Keratinocyte (primary cell): ENCODE measurements at regions not wholly inside any gene's neighbourhood (a gene's known extent, or its start where the extent isn't known, plus 50 kb on each side); places are given as distances from the start of the nearest gene placed in this dataset.

Experiments used
- DNase-seq: peaks from one replicate; pipeline ENCODE4 v3.0.0-alpha.2; 2011; ENCODE audit warnings: low read depth, missing footprints, low spot score
- FAIRE-seq: peaks from 2 replicates; lab custom pipeline; 2011; peaks lifted over from hg19 to GRCh38; lab: Jason Lieb, UNC
- H2AFZ ChIP-seq: 2 replicates; pipeline ENCODE4 v1.6.0; 2012; ENCODE audit warnings: low read length, control low read depth, inconsistent platforms; ENCODE audit not compliant: control insufficient read depth
- H3K27ac ChIP-seq: 2 replicates; pipeline ENCODE4 v1.5.1; 2011; ENCODE audit warnings: low read length; ENCODE audit not compliant: control insufficient read depth, insufficient read depth
- H3K27me3 ChIP-seq: 3 replicates; pipeline ENCODE4 v1.6.0; 2011; ENCODE audit warnings: low read length; ENCODE audit not compliant: control insufficient read depth, insufficient read depth; ENCODE audit errors: extremely low read depth
- H3K36me3 ChIP-seq, 2 experiments: 2 replicates in 1 of 2; 3 replicates in 1 of 2; pipeline ENCODE4 v1.5.1; 2011; ENCODE audit warnings: low read length in 2 of 2, mild to moderate bottlenecking in 1 of 2; ENCODE audit not compliant: control insufficient read depth in 2 of 2, insufficient read depth in 2 of 2; ENCODE audit errors: extremely low read depth in 1 of 2
- H3K4me1 ChIP-seq: 3 replicates; pipeline ENCODE4 v1.5.1; 2011; ENCODE audit warnings: low read length; ENCODE audit not compliant: control insufficient read depth, insufficient read depth; ENCODE audit errors: extremely low read depth
- H3K4me2 ChIP-seq: 3 replicates; pipeline ENCODE4 v1.6.0; 2011; ENCODE audit warnings: low read depth, low read length; ENCODE audit not compliant: control insufficient read depth, insufficient read depth; ENCODE audit errors: extremely low read depth
- H3K4me3 ChIP-seq, 3 experiments: fragments of 200-600 bp in 1 of 3; sonication (generic) in 1 of 3; 2 replicates in 2 of 3; 3 replicates in 1 of 3; pipeline ENCODE4 v1.5.1; 2011 to 2016; ENCODE audit warnings: low read length in 3 of 3, mild to moderate bottlenecking in 3 of 3, control low read depth in 2 of 3, inconsistent platforms in 1 of 3, low read depth in 1 of 3, mixed read lengths in 1 of 3, mixed run types in 1 of 3, moderate library complexity in 1 of 3; ENCODE audit not compliant: control insufficient read depth in 2 of 3, insufficient read depth in 2 of 3; ENCODE audit errors: extremely low read depth in 1 of 3
- H3K79me2 ChIP-seq: 2 replicates; pipeline ENCODE4 v1.6.0; 2012; ENCODE audit warnings: low read length; ENCODE audit not compliant: control insufficient read depth, insufficient read depth
- H3K9ac ChIP-seq: 3 replicates; pipeline ENCODE4 v1.6.0; 2011; ENCODE audit warnings: low read length; ENCODE audit not compliant: control insufficient read depth, insufficient read depth; ENCODE audit errors: extremely low read depth
- H3K9me1 ChIP-seq: 3 replicates; pipeline ENCODE4 v1.6.0; 2011; ENCODE audit warnings: low read length; ENCODE audit not compliant: control insufficient read depth, insufficient read depth; ENCODE audit errors: extremely low read depth
- H3K9me3 ChIP-seq: 2 replicates; pipeline ENCODE4 v1.5.1; 2012; ENCODE audit warnings: low read depth, low read length; ENCODE audit not compliant: control insufficient read depth
- H4K20me1 ChIP-seq: 3 replicates; pipeline ENCODE4 v1.6.0; 2011; ENCODE audit warnings: low read length; ENCODE audit not compliant: control insufficient read depth, insufficient read depth; ENCODE audit errors: extremely low read depth
- EZH2 ChIP-seq: IDR thresholded peaks from one replicate; pipeline ENCODE4 v1.6.1; 2012; ENCODE audit warnings: inconsistent platforms, mild to moderate bottlenecking, low read length, moderate library complexity
- dilution Hi-C: fragments of 300-500 bp; cut with MboI; formaldehyde crosslinking; loops from one replicate; pipeline ENCODE4 v1.7.0; 2020; ENCODE audit warnings: low sequenced_read_pairs; ENCODE audit not compliant: extremely low pct_ligation_motif_present
- TF ChIP-seq, protein P1 (sequence below), 3 experiments: IDR thresholded peaks in 1 of 3; conservative IDR thresholded peaks in 1 of 3; optimal IDR thresholded peaks in 1 of 3; 2 replicates in 2 of 3; 3 replicates in 1 of 3; pipeline versions ENCODE3 to v1.5.1; 2011; ENCODE audit warnings: low read length in 3 of 3, mild to moderate bottlenecking in 3 of 3, moderate library complexity in 2 of 3, control low read depth in 1 of 3, inconsistent platforms in 1 of 3; ENCODE audit not compliant: insufficient read depth in 2 of 3; ENCODE audit errors: extremely low read depth in 1 of 3

DNA sequence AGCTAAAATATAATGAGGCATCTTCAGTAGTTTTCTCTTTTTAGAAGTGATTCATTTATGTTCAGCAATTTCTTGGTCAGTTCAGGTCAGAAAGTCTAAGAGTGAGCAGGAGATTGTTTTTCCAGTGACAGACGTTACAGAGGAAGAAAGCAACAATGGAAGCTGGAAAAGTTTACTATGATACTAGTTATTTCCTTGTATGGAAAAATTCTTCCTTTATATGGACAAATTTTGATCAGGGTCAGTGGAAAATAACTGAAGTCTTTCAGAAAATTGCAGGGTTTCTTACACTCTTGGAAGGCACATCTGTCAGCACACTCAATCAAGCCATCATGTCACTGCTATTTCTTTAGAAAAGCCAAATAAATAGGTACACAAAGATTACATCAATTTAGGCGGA is 1120.7 kb downstream of the FAT4 start:
- Histone ChIP-seq H3K9me3 (no peaks in the 10 kb centered on the region), H3K27ac (no peak overlapping the region), H3K9me1 (no peaks in the 10 kb centered on the region), H3K4me1 (no peaks in the 10 kb centered on the region), H3K4me2 (no peak overlapping the region), H3K36me3 (no peaks in the 10 kb centered on the region), H2AFZ (no peak overlapping the region), H3K4me3 (no peak overlapping the region), H3K27me3 (no peaks in the 10 kb centered on the region), H4K20me1 (no peaks in the 10 kb centered on the region), H3K79me2 (no peaks in the 10 kb centered on the region), H3K9ac (no peak overlapping the region)
- FAIRE-seq (no peak), DNase-seq (no peak)
- dilution Hi-C loops, result no loop called here
- TF ChIP-seq, protein P1, sequence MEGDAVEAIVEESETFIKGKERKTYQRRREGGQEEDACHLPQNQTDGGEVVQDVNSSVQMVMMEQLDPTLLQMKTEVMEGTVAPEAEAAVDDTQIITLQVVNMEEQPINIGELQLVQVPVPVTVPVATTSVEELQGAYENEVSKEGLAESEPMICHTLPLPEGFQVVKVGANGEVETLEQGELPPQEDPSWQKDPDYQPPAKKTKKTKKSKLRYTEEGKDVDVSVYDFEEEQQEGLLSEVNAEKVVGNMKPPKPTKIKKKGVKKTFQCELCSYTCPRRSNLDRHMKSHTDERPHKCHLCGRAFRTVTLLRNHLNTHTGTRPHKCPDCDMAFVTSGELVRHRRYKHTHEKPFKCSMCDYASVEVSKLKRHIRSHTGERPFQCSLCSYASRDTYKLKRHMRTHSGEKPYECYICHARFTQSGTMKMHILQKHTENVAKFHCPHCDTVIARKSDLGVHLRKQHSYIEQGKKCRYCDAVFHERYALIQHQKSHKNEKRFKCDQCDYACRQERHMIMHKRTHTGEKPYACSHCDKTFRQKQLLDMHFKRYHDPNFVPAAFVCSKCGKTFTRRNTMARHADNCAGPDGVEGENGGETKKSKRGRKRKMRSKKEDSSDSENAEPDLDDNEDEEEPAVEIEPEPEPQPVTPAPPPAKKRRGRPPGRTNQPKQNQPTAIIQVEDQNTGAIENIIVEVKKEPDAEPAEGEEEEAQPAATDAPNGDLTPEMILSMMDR (optimal IDR thresholded peaks at IDR 0.05 in 1 of 3, IDR thresholded peaks at IDR 0.05 in 1 of 3, conservative IDR thresholded peaks at IDR 0.05 in 1 of 3; ENCODE audit: extremely low read depth in 1 of 3, insufficient read depth in 2 of 3, low read length in 3 of 3), result no peak
- TF ChIP-seq EZH2, result no peak

DNA sequence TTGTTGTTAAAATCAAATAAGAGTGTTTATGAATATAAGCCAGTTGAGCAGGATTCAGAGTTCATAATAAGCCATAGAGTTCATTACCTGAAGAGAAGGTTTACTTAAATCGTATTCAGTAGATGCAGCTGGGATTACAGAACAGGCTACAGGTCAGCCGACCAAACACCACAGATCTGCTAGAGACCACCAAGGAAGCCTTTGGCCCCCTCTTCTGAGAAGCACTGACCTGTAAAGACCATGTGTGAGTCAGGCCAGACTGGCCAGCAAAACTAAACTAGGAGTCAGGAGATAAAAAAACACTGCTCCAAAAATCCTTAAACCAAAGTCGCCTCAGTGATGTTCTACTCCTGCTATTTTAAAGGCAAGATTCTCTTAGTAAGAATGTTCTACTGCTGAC is 1125.5 kb downstream of the FAT4 start:
- no peak overlapping the region for H3K4me3 ChIP-seq
- no peak overlapping the region for H3K27ac ChIP-seq
- H3K27me3 ChIP-seq, result no peaks in the 10 kb centered on the region
- H3K9me3 ChIP-seq, result no peaks in the 10 kb centered on the region
- no peak overlapping the region for H3K9ac ChIP-seq
- H3K4me2 ChIP-seq, result no peak overlapping the region
- no peaks in the 10 kb centered on the region for H3K9me1 ChIP-seq
- no peaks in the 10 kb centered on the region for H3K36me3 ChIP-seq
- dilution Hi-C loops, result no loop called here
- H3K4me1 ChIP-seq, result no peaks in the 10 kb centered on the region
- DNase-seq, result no peak
- H3K79me2 ChIP-seq, result no peaks in the 10 kb centered on the region
- FAIRE-seq, result no peak
- no peaks in the 10 kb centered on the region for H4K20me1 ChIP-seq
- H2AFZ ChIP-seq, result no peak overlapping the region
- no peak for TF ChIP-seq EZH2
- TF ChIP-seq, protein P1 (optimal IDR thresholded peaks at IDR 0.05 in 1 of 3, IDR thresholded peaks at IDR 0.05 in 1 of 3, conservative IDR thresholded peaks at IDR 0.05 in 1 of 3; ENCODE audit: extremely low read depth in 1 of 3, insufficient read depth in 2 of 3, low read length in 3 of 3), result no peak
